ENCODE measurements at regions not wholly inside any gene's neighbourhood (a gene's known extent, or its start where the extent isn't known, plus 50 kb on each side); places are given as distances from the start of the nearest gene placed in this dataset.

- Histone ChIP-seq H3K4me1 (no peaks in the 10 kb centered on the region), H3K27ac (no peak overlapping the region), H3K36me3 (no peaks in the 10 kb centered on the region), H3K4me3 (no peak overlapping the region), H3K9me3 (no peaks in the 10 kb centered on the region), H3K27me3 (no peaks in the 10 kb centered on the region)
- 94% methylated on average over 5 of the region's 5 CpGs for whole genome bisulfite sequencing
- no peak for DNase-seq (ENCODE audit: low spot score in 2 of 2)
- TF ChIP-seq POLR2AphosphoS5 (IDR thresholded peaks at IDR 0.05) (no peak), POLR2A (IDR thresholded peaks at IDR 0.05) (no peak), CTCF (IDR thresholded peaks at IDR 0.05) (no peak), EP300 (IDR thresholded peaks at IDR 0.05) (no peak)
Observed at GRCh38 chr7:42473099-42473498, 236.1 kb upstream of the GLI3 start.

- no peaks in the 10 kb centered on the region for H3K4me1 ChIP-seq
- WGBS: 85% methylated on average over 3 of the region's 3 CpGs
- no peak overlapping the region for H3K27ac ChIP-seq
- H3K4me3 ChIP-seq: no peak overlapping the region
- TF ChIP-seq POLR2AphosphoS5 (IDR thresholded peaks at IDR 0.05) (no peak), EP300 (IDR thresholded peaks at IDR 0.05) (no peak), POLR2A (IDR thresholded peaks at IDR 0.05) (no peak), CTCF (IDR thresholded peaks at IDR 0.05) (no peak)
- no peak for DNase-seq (ENCODE audit: low spot score in 2 of 2)
- no peaks in the 10 kb centered on the region for H3K36me3 ChIP-seq
- H3K27me3 ChIP-seq: no peaks in the 10 kb centered on the region
- no peaks in the 10 kb centered on the region for H3K9me3 ChIP-seq
Observed at GRCh38 chr7:42471573-42472174, 234.7 kb upstream of the GLI3 start.

GRCh38 chr7:42469341-42469740 lies 232.3 kb upstream of the GLI3 start:
- Histone ChIP-seq H3K27ac (no peak overlapping the region), H3K4me1 (no peaks in the 10 kb centered on the region), H3K9me3 (no peaks in the 10 kb centered on the region), H3K27me3 (no peaks in the 10 kb centered on the region), H3K36me3 (no peaks in the 10 kb centered on the region), H3K4me3 (no peak overlapping the region)
- whole genome bisulfite sequencing: 93% methylated on average over 10 of the region's 10 CpGs
- no peak for DNase-seq (ENCODE audit: low spot score in 2 of 2)
- TF ChIP-seq POLR2AphosphoS5 (IDR thresholded peaks at IDR 0.05) (no peak), EP300 (IDR thresholded peaks at IDR 0.05) (no peak), POLR2A (IDR thresholded peaks at IDR 0.05) (no peak), CTCF (IDR thresholded peaks at IDR 0.05) (no peak)

GRCh38 chr7:42468471-42468870 lies 231.5 kb upstream of the GLI3 start:
- TF ChIP-seq POLR2AphosphoS5 (IDR thresholded peaks at IDR 0.05) (no peak), POLR2A (IDR thresholded peaks at IDR 0.05) (no peak), EP300 (IDR thresholded peaks at IDR 0.05) (no peak), CTCF (IDR thresholded peaks at IDR 0.05) (no peak)
- no peaks in the 10 kb centered on the region for H3K27me3 ChIP-seq
- no peaks in the 10 kb centered on the region for H3K4me1 ChIP-seq
- no peaks in the 10 kb centered on the region for H3K36me3 ChIP-seq
- H3K27ac ChIP-seq: no peak overlapping the region
- H3K9me3 ChIP-seq: no peaks in the 10 kb centered on the region
- 82% methylated on average over 7 of the region's 7 CpGs for WGBS
- H3K4me3 ChIP-seq: no peak overlapping the region
- DNase-seq (ENCODE audit: low spot score in 2 of 2): no peak

DNA sequence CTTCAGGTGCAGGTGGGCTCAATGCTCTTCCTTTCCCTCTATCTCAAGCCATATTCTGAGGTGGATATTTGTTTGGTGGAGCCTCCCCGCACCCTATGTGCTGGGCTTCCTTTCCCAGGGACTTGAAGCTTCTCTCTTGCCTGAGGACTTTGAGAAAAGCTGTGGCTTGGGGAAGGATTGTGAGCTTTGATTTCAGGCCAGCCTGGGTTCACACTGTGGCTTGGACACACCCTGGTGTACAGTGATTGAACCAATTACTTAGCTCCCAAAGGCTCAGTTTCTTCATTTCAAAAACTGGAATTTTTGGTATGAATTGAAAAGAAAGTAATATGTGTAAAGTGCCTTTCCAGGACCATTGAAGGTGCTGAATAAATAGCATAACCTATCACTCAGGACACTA lies 224.5 kb upstream of the GLI3 start:
- no peaks in the 10 kb centered on the region for H3K4me1 ChIP-seq
- WGBS: 78% methylated on average over 1 of the region's 1 CpG
- no peak for TF ChIP-seq CTCF (IDR thresholded peaks at IDR 0.05)
- TF ChIP-seq POLR2AphosphoS5 (IDR thresholded peaks at IDR 0.05): no peak
- no peak for TF ChIP-seq EP300 (IDR thresholded peaks at IDR 0.05)
- no peak for TF ChIP-seq POLR2A (IDR thresholded peaks at IDR 0.05)
- H3K27me3 ChIP-seq: no peaks in the 10 kb centered on the region
- no peaks in the 10 kb centered on the region for H3K36me3 ChIP-seq
- H3K4me3 ChIP-seq: no peak overlapping the region
- H3K9me3 ChIP-seq: no peaks in the 10 kb centered on the region
- no peak for DNase-seq (ENCODE audit: low spot score in 2 of 2)
- no peak overlapping the region for H3K27ac ChIP-seq

Measured in suprapubic skin (tissue), 4 donors.